ENCODE measurements at regions not wholly inside any gene's neighbourhood (a gene's known extent, or its start where the extent isn't known, plus 50 kb on each side); places are given as distances from the start of the nearest gene placed in this dataset.
"Not testable (repeated sequence)": the region's sequence is repeated elsewhere in the genome, so short reads cannot be mapped to it uniquely, and the experiment has no call there.

GRCh38 chr19:28583713-28584112 is 629.2 kb downstream of the UQCRFS1 start:
- no peaks in the 10 kb centered on the region for H3K4me1 ChIP-seq (ENCODE audit: control insufficient read depth, insufficient read depth, low read length)
- H3K27me3 ChIP-seq (replicated peaks; ENCODE audit: control insufficient read depth, insufficient read depth, low read length) = peaks cover 13% of the 10 kb centered on the region
- no peak overlapping the region for H3K9ac ChIP-seq (ENCODE audit: low read length)
- no peaks in the 10 kb centered on the region for H3K9me3 ChIP-seq (ENCODE audit: control insufficient read depth, low read length)
- no peak overlapping the region for H3K4me3 ChIP-seq (ENCODE audit: low read length)
- DNase-seq (ENCODE audit: low read depth) = no peak
- no peaks in the 10 kb centered on the region for H3K36me3 ChIP-seq (ENCODE audit: control insufficient read depth, insufficient read depth, low read length, severe bottlenecking)

GRCh38 chr19:28583242-28583641 is 629.7 kb downstream of the UQCRFS1 start:
- Histone ChIP-seq H3K27me3 (replicated peaks; ENCODE audit: control insufficient read depth, insufficient read depth, low read length) (peaks cover 13% of the 10 kb centered on the region), H3K4me3 (ENCODE audit: low read length) (no peak overlapping the region), H3K9ac (ENCODE audit: low read length) (no peak overlapping the region), H3K36me3 (ENCODE audit: control insufficient read depth, insufficient read depth, low read length, severe bottlenecking) (no peaks in the 10 kb centered on the region), H3K9me3 (ENCODE audit: control insufficient read depth, low read length) (no peaks in the 10 kb centered on the region), H3K4me1 (ENCODE audit: control insufficient read depth, insufficient read depth, low read length) (no peaks in the 10 kb centered on the region)
- DNase-seq (ENCODE audit: low read depth) = no peak

- no peak for DNase-seq (ENCODE audit: low read depth)
These were observed 630.2 kb downstream of the UQCRFS1 start for GRCh38 chr19:28582796-28583195.

GRCh38 chr19:28582344-28582743 is 630.6 kb downstream of the UQCRFS1 start:
- Histone ChIP-seq H3K4me1 (ENCODE audit: control insufficient read depth, insufficient read depth, low read length) (no peaks in the 10 kb centered on the region), H3K9ac (ENCODE audit: low read length) (no peak overlapping the region), H3K36me3 (ENCODE audit: control insufficient read depth, insufficient read depth, low read length, severe bottlenecking) (no peaks in the 10 kb centered on the region), H3K27me3 (replicated peaks; ENCODE audit: control insufficient read depth, insufficient read depth, low read length) (peaks cover 13% of the 10 kb centered on the region), H3K9me3 (ENCODE audit: control insufficient read depth, low read length) (no peaks in the 10 kb centered on the region), H3K4me3 (ENCODE audit: low read length) (no peak overlapping the region)
- DNase-seq (ENCODE audit: low read depth) = no peak

More at GRCh38 chr19:28582796-28583195, 630.2 kb downstream of the UQCRFS1 start:
- H3K4me1 ChIP-seq (ENCODE audit: control insufficient read depth, insufficient read depth, low read length) = no peaks in the 10 kb centered on the region
- no peaks in the 10 kb centered on the region for H3K36me3 ChIP-seq (ENCODE audit: control insufficient read depth, insufficient read depth, low read length, severe bottlenecking)
- no peaks in the 10 kb centered on the region for H3K9me3 ChIP-seq (ENCODE audit: control insufficient read depth, low read length)
- peaks cover 13% of the 10 kb centered on the region for H3K27me3 ChIP-seq (replicated peaks; ENCODE audit: control insufficient read depth, insufficient read depth, low read length)
- no peak overlapping the region for H3K4me3 ChIP-seq (ENCODE audit: low read length)
- no peak overlapping the region for H3K9ac ChIP-seq (ENCODE audit: low read length)

GRCh38 chr19:28581468-28581770 is 631.5 kb downstream of the UQCRFS1 start:
- DNase-seq (ENCODE audit: low read depth) = no peak
- no peaks in the 10 kb centered on the region for H3K9me3 ChIP-seq (ENCODE audit: control insufficient read depth, low read length)
- peaks cover 13% of the 10 kb centered on the region for H3K27me3 ChIP-seq (replicated peaks; ENCODE audit: control insufficient read depth, insufficient read depth, low read length)
- H3K9ac ChIP-seq (ENCODE audit: low read length) = no peak overlapping the region
- no peaks in the 10 kb centered on the region for H3K4me1 ChIP-seq (ENCODE audit: control insufficient read depth, insufficient read depth, low read length)
- H3K4me3 ChIP-seq (ENCODE audit: low read length) = no peak overlapping the region
- no peaks in the 10 kb centered on the region for H3K36me3 ChIP-seq (ENCODE audit: control insufficient read depth, insufficient read depth, low read length, severe bottlenecking)

- H3K4me3 ChIP-seq (ENCODE audit: low read length) = no peak overlapping the region
- peaks cover 4% of the 10 kb centered on the region for H3K27me3 ChIP-seq (replicated peaks; ENCODE audit: control insufficient read depth, insufficient read depth, low read length)
- DNase-seq (ENCODE audit: low read depth) = no peak
- no peaks in the 10 kb centered on the region for H3K9me3 ChIP-seq (ENCODE audit: control insufficient read depth, low read length)
- H3K36me3 ChIP-seq (ENCODE audit: control insufficient read depth, insufficient read depth, low read length, severe bottlenecking) = no peaks in the 10 kb centered on the region
- H3K9ac ChIP-seq (ENCODE audit: low read length) = no peak overlapping the region
- no peaks in the 10 kb centered on the region for H3K4me1 ChIP-seq (ENCODE audit: control insufficient read depth, insufficient read depth, low read length)
These were observed 634.0 kb downstream of the UQCRFS1 start for GRCh38 chr19:28578786-28579505.

GRCh38 chr19:28578208-28578607 is 634.7 kb downstream of the UQCRFS1 start:
- H3K4me1 ChIP-seq (ENCODE audit: control insufficient read depth, insufficient read depth, low read length) = no peaks in the 10 kb centered on the region

GRCh38 chr19:28577666-28578065 is 635.3 kb downstream of the UQCRFS1 start:
- no peak for DNase-seq (ENCODE audit: low read depth)
- peaks cover 12% of the 10 kb centered on the region for H3K27me3 ChIP-seq (replicated peaks; ENCODE audit: control insufficient read depth, insufficient read depth, low read length)
- no peaks in the 10 kb centered on the region for H3K36me3 ChIP-seq (ENCODE audit: control insufficient read depth, insufficient read depth, low read length, severe bottlenecking)
- H3K9ac ChIP-seq (ENCODE audit: low read length) = no peak overlapping the region
- H3K4me3 ChIP-seq (ENCODE audit: low read length) = no peak overlapping the region
- no peaks in the 10 kb centered on the region for H3K9me3 ChIP-seq (ENCODE audit: control insufficient read depth, low read length)
- H3K4me1 ChIP-seq (ENCODE audit: control insufficient read depth, insufficient read depth, low read length) = no peaks in the 10 kb centered on the region

More at GRCh38 chr19:28578208-28578607, 634.7 kb downstream of the UQCRFS1 start:
- Histone ChIP-seq H3K36me3 (ENCODE audit: control insufficient read depth, insufficient read depth, low read length, severe bottlenecking) (no peaks in the 10 kb centered on the region), H3K27me3 (replicated peaks; ENCODE audit: control insufficient read depth, insufficient read depth, low read length) (peaks cover 7% of the 10 kb centered on the region), H3K4me3 (ENCODE audit: low read length) (no peak overlapping the region), H3K9me3 (ENCODE audit: control insufficient read depth, low read length) (no peaks in the 10 kb centered on the region), H3K9ac (ENCODE audit: low read length) (no peak overlapping the region)
- DNase-seq (ENCODE audit: low read depth) = no peak

GRCh38 chr19:28577233-28577632 is 635.7 kb downstream of the UQCRFS1 start:
- Histone ChIP-seq H3K36me3 (ENCODE audit: control insufficient read depth, insufficient read depth, low read length, severe bottlenecking) (no peaks in the 10 kb centered on the region), H3K9me3 (ENCODE audit: control insufficient read depth, low read length) (no peaks in the 10 kb centered on the region), H3K4me3 (ENCODE audit: low read length) (no peak overlapping the region), H3K9ac (ENCODE audit: low read length) (no peak overlapping the region), H3K4me1 (ENCODE audit: control insufficient read depth, insufficient read depth, low read length) (no peaks in the 10 kb centered on the region), H3K27me3 (replicated peaks; ENCODE audit: control insufficient read depth, insufficient read depth, low read length) (peaks cover 16% of the 10 kb centered on the region)
- no peak for DNase-seq (ENCODE audit: low read depth)

GRCh38 chr19:28575816-28576215 is 637.1 kb downstream of the UQCRFS1 start:
- Histone ChIP-seq H3K9me3 (ENCODE audit: control insufficient read depth, low read length) (no peaks in the 10 kb centered on the region), H3K4me3 (ENCODE audit: low read length) (no peak overlapping the region), H3K27me3 (replicated peaks; ENCODE audit: control insufficient read depth, insufficient read depth, low read length) (peaks cover 25% of the 10 kb centered on the region), H3K36me3 (ENCODE audit: control insufficient read depth, insufficient read depth, low read length, severe bottlenecking) (no peaks in the 10 kb centered on the region), H3K4me1 (ENCODE audit: control insufficient read depth, insufficient read depth, low read length) (no peaks in the 10 kb centered on the region), H3K9ac (ENCODE audit: low read length) (no peak overlapping the region)
- DNase-seq (ENCODE audit: low read depth) = no peak

- not testable (repeated sequence) for H3K4me3 ChIP-seq (ENCODE audit: low read length); DNase-seq (ENCODE audit: low read depth); H3K9ac ChIP-seq (ENCODE audit: low read length); H3K36me3 ChIP-seq (ENCODE audit: control insufficient read depth, insufficient read depth, low read length, severe bottlenecking); H3K4me1 ChIP-seq (ENCODE audit: control insufficient read depth, insufficient read depth, low read length); H3K9me3 ChIP-seq (ENCODE audit: control insufficient read depth, low read length)
- peaks cover 29% of the 10 kb centered on the region for H3K27me3 ChIP-seq (replicated peaks; ENCODE audit: control insufficient read depth, insufficient read depth, low read length)
These were observed 637.6 kb downstream of the UQCRFS1 start for GRCh38 chr19:28575312-28575711.

GRCh38 chr19:28574212-28574611 is 638.7 kb downstream of the UQCRFS1 start:
- Histone ChIP-seq H3K4me1 (ENCODE audit: control insufficient read depth, insufficient read depth, low read length) (no peaks in the 10 kb centered on the region), H3K4me3 (ENCODE audit: low read length) (no peak overlapping the region), H3K9ac (ENCODE audit: low read length) (no peak overlapping the region), H3K27me3 (replicated peaks; ENCODE audit: control insufficient read depth, insufficient read depth, low read length) (peaks cover 29% of the 10 kb centered on the region), H3K36me3 (ENCODE audit: control insufficient read depth, insufficient read depth, low read length, severe bottlenecking) (no peaks in the 10 kb centered on the region), H3K9me3 (ENCODE audit: control insufficient read depth, low read length) (no peaks in the 10 kb centered on the region)
- DNase-seq (ENCODE audit: low read depth) = no peak

Data from adipocyte (in vitro differentiated cells).